ENCODE measurements at regions not wholly inside any gene's neighbourhood (a gene's known extent, or its start where the extent isn't known, plus 50 kb on each side); places are given as distances from the start of the nearest gene placed in this dataset.
A peak's percentile ranks its signal among the peaks of the same experiment; 100 is the strongest.

DNA sequence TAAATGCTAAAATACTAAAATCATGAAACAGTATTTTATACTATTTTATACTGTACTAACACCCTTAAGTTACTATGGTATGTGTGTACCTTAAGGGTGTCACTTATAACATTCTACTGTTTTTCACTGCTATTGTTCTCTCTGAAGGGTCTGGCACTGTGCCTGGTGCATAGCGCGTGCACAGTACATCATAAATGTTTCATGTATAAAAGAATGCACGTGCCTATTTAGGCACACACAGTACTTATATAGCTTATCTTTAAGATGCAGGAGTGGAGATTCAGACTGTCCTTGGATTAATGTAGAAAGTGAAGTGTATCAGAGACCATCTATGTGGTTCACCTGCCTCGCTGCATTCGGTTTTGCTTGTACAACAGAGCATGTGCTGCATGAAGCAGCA is 64.0 kb upstream of the SGK1 start:
- no peak overlapping the region for H3K27ac Mint-ChIP-seq
- no peaks in the 10 kb centered on the region for H3K9me3 Mint-ChIP-seq
- CTCF ChIA-PET, result interaction anchor here (1.3 to 1.6 kb wide), 4 partner anchors 10 to 31 kb away, joined by 3 to 6 read pairs (median 3); no protein-coding TSS in a partner anchor
- intact Hi-C loops (cut with micrococcal nuclease), result no loop called here
- no peaks in the 10 kb centered on the region for H3K27me3 Mint-ChIP-seq
- no peak overlapping the region for H3K4me3 Mint-ChIP-seq
- POLR2A ChIA-PET, result no interaction called here
- H3K36me3 Mint-ChIP-seq (ENCODE audit: low read depth), result no peaks in the 10 kb centered on the region
- no peak for ATAC-seq
- DNase-seq, result no peak
- TF ChIP-seq, protein P1, sequence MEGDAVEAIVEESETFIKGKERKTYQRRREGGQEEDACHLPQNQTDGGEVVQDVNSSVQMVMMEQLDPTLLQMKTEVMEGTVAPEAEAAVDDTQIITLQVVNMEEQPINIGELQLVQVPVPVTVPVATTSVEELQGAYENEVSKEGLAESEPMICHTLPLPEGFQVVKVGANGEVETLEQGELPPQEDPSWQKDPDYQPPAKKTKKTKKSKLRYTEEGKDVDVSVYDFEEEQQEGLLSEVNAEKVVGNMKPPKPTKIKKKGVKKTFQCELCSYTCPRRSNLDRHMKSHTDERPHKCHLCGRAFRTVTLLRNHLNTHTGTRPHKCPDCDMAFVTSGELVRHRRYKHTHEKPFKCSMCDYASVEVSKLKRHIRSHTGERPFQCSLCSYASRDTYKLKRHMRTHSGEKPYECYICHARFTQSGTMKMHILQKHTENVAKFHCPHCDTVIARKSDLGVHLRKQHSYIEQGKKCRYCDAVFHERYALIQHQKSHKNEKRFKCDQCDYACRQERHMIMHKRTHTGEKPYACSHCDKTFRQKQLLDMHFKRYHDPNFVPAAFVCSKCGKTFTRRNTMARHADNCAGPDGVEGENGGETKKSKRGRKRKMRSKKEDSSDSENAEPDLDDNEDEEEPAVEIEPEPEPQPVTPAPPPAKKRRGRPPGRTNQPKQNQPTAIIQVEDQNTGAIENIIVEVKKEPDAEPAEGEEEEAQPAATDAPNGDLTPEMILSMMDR (IDR thresholded peaks at IDR 0.05), result no peak
- peaks cover 23% of the 10 kb centered on the region for H3K4me1 Mint-ChIP-seq (ENCODE audit: low read depth)

DNA sequence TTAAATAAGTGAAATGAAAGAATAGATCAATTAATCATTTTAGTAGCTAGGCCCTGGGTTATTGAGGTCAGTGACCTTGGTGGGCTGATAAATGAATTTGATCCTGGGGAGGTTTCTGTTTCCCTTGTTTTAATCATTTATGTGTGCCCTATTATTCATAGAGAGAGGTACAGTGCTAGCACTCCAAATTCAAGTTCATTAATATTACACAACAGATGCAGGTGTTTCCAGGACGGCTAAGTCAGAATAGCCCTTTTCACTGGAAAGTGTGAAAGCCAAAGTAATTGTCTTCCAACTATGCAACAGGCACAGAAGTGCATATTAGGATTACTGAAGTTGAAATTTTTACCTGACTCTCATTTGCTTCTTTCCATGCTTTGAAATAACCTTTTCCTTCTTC is 61.7 kb upstream of the SGK1 start:
- POLR2A ChIA-PET, result interaction anchor here (1.1 kb wide), 1 partner anchor 14 kb away, joined by 4 read pairs; no protein-coding TSS in a partner anchor
- ATAC-seq, result peak; percentile 11
- Mint-ChIP-seq H3K27ac (peak overlapping the region; percentile 86), H3K36me3 (ENCODE audit: low read depth) (no peaks in the 10 kb centered on the region), H3K27me3 (no peaks in the 10 kb centered on the region), H3K9me3 (no peaks in the 10 kb centered on the region), H3K4me3 (no peak overlapping the region), H3K4me1 (ENCODE audit: low read depth) (peaks cover 28% of the 10 kb centered on the region)
- DNase-seq, result no peak
- CTCF ChIA-PET, result interaction anchor here (1.0 kb wide), 1 partner anchor 13 kb away, joined by 3 read pairs; no protein-coding TSS in a partner anchor
- TF ChIP-seq, protein P1 (IDR thresholded peaks at IDR 0.05), result no peak
- intact Hi-C loops (cut with micrococcal nuclease), result no loop called here

DNA sequence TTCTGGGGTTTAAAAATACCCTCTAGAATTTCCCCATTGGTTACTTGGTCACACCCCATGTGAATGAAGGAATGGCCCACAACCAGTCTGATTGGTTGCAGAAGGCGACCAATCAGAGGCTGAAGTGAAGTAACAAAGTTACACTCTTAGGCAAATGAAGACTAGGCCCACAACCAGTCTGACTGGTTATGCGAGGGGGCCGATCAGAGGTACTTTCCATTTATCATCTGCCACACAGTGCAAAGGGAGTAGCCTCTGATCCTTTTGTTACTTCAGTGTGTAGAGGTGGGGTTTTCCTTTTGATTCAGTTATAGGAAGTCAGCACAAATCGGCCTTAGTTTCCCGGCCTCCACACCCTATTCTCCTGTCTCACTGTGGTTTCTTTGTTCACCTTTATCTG is 61.2 kb upstream of the SGK1 start:
- intact Hi-C loops (cut with micrococcal nuclease), result no loop called here
- DNase-seq (peak; percentile 78), ATAC-seq (peak; percentile 98)
- Mint-ChIP-seq H3K27me3 (no peaks in the 10 kb centered on the region), H3K27ac (peak overlapping the region; percentile 86), H3K9me3 (no peaks in the 10 kb centered on the region), H3K4me1 (ENCODE audit: low read depth) (peaks cover 28% of the 10 kb centered on the region), H3K36me3 (ENCODE audit: low read depth) (no peaks in the 10 kb centered on the region), H3K4me3 (no peak overlapping the region)
- TF ChIP-seq, protein P1 (IDR thresholded peaks at IDR 0.05), result no peak
- POLR2A ChIA-PET, result no interaction called here
- CTCF ChIA-PET, result interaction anchor here (1.0 kb wide), 1 partner anchor 14 kb away, joined by 3 read pairs; no protein-coding TSS in a partner anchor

DNA sequence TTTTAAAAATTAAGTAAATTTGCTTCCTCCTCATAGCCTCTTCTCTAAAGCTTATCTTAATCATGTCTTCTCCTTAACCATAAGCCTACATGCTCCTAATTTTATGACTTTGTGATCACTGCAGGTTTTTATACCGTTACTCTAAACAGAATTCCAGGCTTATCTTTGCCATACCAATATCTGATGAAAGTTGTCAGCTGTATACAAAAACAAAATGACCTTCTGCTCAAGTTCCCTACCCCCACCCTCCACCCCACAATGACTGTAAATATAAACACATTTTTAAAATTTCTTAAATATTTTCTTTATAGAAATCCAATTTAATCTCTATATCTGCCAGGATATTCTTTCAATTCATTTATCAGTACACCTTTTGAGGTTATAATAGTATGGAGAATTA is 60.5 kb upstream of the SGK1 start:
- DNase-seq, result no peak
- intact Hi-C loops (cut with micrococcal nuclease), result no loop called here
- H3K27ac Mint-ChIP-seq, result no peak overlapping the region
- no peaks in the 10 kb centered on the region for H3K27me3 Mint-ChIP-seq
- POLR2A ChIA-PET, result no interaction called here
- ATAC-seq, result no peak
- no peaks in the 10 kb centered on the region for H3K9me3 Mint-ChIP-seq
- H3K36me3 Mint-ChIP-seq (ENCODE audit: low read depth), result no peaks in the 10 kb centered on the region
- H3K4me1 Mint-ChIP-seq (ENCODE audit: low read depth), result peaks cover 32% of the 10 kb centered on the region
- H3K4me3 Mint-ChIP-seq, result no peak overlapping the region
- CTCF ChIA-PET, result interaction anchor here (1.4 kb wide), 1 partner anchor 562 kb away, joined by 3 read pairs; no protein-coding TSS in a partner anchor
- TF ChIP-seq, protein P1 (IDR thresholded peaks at IDR 0.05), result no peak

DNA sequence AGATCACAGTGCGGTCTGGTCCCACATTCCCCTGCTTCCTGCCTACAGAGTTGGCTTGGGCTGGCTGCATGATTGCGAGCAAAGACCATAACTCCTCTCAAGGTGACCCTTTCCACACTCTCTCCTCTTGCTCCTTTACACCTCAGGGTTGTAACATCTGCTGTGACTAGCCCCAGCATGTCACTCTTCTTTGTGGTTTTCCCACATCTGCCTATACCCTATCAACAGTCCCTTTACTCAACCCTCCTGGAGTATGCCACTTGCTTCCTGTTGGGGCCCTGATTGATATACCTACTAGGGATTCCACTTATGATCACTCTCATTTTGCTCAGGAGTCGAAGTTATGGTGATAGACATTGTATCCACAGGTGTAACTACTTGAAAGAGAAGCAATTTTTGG is 58.9 kb upstream of the SGK1 start:
- no peaks in the 10 kb centered on the region for H3K9me3 Mint-ChIP-seq
- intact Hi-C loops (cut with micrococcal nuclease), result no loop called here
- ATAC-seq (no peak), DNase-seq (no peak)
- peaks cover 47% of the 10 kb centered on the region for H3K4me1 Mint-ChIP-seq (ENCODE audit: low read depth)
- no peak overlapping the region for H3K4me3 Mint-ChIP-seq
- H3K36me3 Mint-ChIP-seq (ENCODE audit: low read depth), result no peaks in the 10 kb centered on the region
- TF ChIP-seq, protein P1 (IDR thresholded peaks at IDR 0.05), result no peak
- H3K27me3 Mint-ChIP-seq, result no peaks in the 10 kb centered on the region
- no peak overlapping the region for H3K27ac Mint-ChIP-seq
- ChIA-PET POLR2A (no interaction called here), CTCF (no interaction called here)
